ENCODE measurements at regions not wholly inside any gene's neighbourhood (a gene's known extent, or its start where the extent isn't known, plus 50 kb on each side); places are given as distances from the start of the nearest gene placed in this dataset.

DNA sequence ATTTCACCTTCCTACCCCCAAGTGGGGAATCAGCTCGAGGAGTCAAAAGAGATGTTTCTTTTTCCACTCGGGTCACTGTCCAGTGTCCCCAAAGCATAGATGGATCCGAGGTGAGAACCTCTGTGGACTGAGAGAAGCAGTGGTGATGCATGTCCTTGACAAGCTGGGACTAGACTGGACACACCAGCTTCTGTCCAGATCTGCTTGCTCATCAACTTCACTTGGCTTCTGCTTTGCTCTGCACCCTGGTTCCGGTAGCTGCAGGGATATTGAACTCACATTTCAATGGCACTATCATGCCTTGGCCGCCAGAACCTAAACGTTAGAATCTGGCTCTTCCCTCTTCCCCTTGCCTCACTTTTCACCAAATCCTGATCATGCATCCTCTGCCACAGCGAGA is 50.3 kb upstream of the CXCL12 start:
- in situ Hi-C loops (cut with HindIII; ENCODE audit: low pct_ligation_motif_present, low sequenced_read_pairs): no loop called here
- no peak overlapping the region for H3K27ac ChIP-seq

DNA sequence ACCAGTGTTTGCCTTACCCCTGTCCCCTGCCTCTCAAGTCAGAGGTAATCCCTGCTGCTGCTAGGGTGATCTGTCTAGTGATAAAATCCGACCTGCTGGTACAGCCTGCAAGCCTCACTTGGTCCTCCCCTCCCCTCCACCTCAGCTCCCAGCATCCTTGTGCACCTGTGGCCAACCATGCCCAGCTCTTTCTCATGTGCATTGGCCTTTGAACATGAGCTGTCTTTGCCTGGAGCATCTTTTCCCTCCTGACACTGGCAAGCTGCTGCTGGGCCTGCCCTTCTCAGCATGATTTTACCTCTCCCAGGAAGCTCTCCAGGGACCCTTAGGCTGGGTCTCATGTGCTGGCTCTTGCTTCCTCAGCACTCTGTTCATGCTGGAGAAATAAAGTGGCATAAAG is 51.3 kb upstream of the CXCL12 start:
- in situ Hi-C loops (cut with HindIII; ENCODE audit: low pct_ligation_motif_present, low sequenced_read_pairs): no loop called here
- TF ChIP-seq, protein P1, sequence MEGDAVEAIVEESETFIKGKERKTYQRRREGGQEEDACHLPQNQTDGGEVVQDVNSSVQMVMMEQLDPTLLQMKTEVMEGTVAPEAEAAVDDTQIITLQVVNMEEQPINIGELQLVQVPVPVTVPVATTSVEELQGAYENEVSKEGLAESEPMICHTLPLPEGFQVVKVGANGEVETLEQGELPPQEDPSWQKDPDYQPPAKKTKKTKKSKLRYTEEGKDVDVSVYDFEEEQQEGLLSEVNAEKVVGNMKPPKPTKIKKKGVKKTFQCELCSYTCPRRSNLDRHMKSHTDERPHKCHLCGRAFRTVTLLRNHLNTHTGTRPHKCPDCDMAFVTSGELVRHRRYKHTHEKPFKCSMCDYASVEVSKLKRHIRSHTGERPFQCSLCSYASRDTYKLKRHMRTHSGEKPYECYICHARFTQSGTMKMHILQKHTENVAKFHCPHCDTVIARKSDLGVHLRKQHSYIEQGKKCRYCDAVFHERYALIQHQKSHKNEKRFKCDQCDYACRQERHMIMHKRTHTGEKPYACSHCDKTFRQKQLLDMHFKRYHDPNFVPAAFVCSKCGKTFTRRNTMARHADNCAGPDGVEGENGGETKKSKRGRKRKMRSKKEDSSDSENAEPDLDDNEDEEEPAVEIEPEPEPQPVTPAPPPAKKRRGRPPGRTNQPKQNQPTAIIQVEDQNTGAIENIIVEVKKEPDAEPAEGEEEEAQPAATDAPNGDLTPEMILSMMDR (IDR thresholded peaks at IDR 0.05; ENCODE audit: low read depth, low read length, missing control alignments): no peak
- H3K36me3 ChIP-seq (replicated peaks): no peaks in the 10 kb centered on the region
- no peak for DNase-seq
- no peak overlapping the region for H3K27ac ChIP-seq
- no peaks in the 10 kb centered on the region for H3K27me3 ChIP-seq (replicated peaks)
- no peak overlapping the region for H3K4me3 ChIP-seq (ENCODE audit: low read depth, low read length)

More for the DNA sequence above, 50.3 kb upstream of the CXCL12 start:
- H3K36me3 ChIP-seq (replicated peaks): no peaks in the 10 kb centered on the region
- no peaks in the 10 kb centered on the region for H3K27me3 ChIP-seq (replicated peaks)
- TF ChIP-seq, protein P1 (IDR thresholded peaks at IDR 0.05; ENCODE audit: low read depth, low read length, missing control alignments): no peak
- DNase-seq: no peak
- no peak overlapping the region for H3K4me3 ChIP-seq (ENCODE audit: low read depth, low read length)

DNA sequence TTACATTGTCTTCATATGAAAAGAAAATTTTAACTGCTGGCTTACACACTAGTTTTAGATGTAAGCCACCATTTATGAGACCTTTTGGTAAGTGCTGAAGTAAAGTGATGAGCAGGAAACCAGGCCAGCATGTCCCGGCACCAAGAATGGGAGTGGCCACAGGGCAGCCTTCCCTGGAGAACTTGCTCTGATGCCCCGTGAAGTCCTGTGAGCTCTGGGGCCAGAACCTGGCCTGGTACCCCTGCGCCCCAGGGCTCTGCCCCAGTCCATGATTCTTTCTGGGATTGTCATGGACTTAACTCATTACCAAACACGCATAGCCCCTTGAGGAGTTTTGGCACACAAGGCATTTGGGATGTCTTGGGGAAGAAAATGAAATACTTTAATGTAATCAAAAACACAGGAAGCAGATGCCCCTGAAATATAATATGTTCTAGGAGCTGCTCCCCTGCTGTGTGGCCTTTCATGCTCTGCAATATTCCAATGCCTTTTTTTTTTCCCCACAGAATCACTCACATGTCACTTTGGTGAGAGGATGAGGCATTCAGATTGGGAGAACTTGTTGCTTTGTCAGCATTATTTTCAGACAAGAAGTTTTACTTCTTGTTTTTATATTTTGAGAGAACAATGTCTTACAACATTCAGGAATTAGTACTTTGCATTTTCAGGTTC is 53.1 kb upstream of the CXCL12 start:
- H3K36me3 ChIP-seq (replicated peaks): no peaks in the 10 kb centered on the region
- in situ Hi-C loops (cut with HindIII; ENCODE audit: low pct_ligation_motif_present, low sequenced_read_pairs): no loop called here
- TF ChIP-seq, protein P1 (IDR thresholded peaks at IDR 0.05; ENCODE audit: low read depth, low read length, missing control alignments): no peak
- H3K27me3 ChIP-seq (replicated peaks): no peaks in the 10 kb centered on the region
- no peak for DNase-seq
- H3K4me3 ChIP-seq (ENCODE audit: low read depth, low read length): no peak overlapping the region
- H3K27ac ChIP-seq: no peak overlapping the region

DNA sequence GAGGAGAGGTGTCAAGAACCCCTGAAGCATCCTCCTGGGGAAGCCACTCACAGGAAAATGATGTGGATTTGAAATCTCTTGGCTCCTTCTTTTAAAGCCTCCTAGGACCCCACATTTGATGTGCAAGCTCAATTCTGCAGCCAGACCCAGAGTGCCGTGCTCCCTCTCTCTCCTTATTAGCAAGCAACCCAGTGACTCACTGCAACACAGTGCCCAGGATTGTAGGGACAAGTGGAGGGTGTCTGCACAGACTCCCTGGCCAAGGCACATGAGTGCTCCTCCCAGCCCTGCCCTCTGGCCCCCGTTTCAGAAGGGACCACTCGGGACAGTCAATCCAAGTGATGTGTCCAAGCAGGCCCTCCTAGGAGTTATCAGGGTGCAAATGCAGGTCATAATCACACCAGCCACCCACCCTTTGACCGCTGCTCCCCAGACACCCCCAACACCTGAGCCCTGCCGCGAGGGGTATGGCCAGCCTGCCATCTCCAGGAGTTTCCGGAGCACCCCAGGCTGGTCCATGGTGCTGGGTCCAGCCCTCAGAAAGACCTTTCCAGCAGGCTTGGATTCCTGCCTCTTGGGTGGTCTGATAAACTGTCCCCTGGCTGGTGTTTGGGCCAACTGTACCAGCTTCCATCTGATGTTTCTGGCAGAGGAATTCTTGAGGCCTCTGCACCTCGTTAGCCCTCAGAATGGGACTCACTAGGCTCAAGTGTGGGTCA is 54.5 kb upstream of the CXCL12 start:
- H3K4me3 ChIP-seq (ENCODE audit: low read depth, low read length): no peak overlapping the region
- H3K27me3 ChIP-seq (replicated peaks): no peaks in the 10 kb centered on the region
- no peaks in the 10 kb centered on the region for H3K36me3 ChIP-seq (replicated peaks)
- DNase-seq: no peak
- TF ChIP-seq, protein P1 (IDR thresholded peaks at IDR 0.05; ENCODE audit: low read depth, low read length, missing control alignments): no peak
- in situ Hi-C loops (cut with HindIII; ENCODE audit: low pct_ligation_motif_present, low sequenced_read_pairs): no loop called here
- no peak overlapping the region for H3K27ac ChIP-seq

DNA sequence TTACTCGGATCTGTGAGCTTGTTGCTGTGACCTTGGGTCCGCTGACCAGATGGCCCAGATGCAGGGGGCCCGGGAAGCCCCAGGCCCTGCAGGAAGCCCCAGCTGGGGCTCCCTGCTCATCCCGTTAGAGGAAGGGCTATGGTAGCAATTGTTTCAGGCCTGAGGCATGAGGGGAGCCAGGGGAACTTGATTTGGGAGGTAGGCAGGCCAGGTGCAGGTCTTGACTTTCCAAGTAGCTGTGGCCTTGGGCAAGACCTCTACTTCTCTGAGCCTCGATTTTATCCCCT is 55.0 kb upstream of the CXCL12 start:
- Histone ChIP-seq H3K4me3 (ENCODE audit: low read depth, low read length) (no peak overlapping the region), H3K27me3 (replicated peaks) (no peaks in the 10 kb centered on the region), H3K36me3 (replicated peaks) (no peaks in the 10 kb centered on the region), H3K27ac (no peak overlapping the region)
- TF ChIP-seq, protein P1 (IDR thresholded peaks at IDR 0.05; ENCODE audit: low read depth, low read length, missing control alignments): no peak
- in situ Hi-C loops (cut with HindIII; ENCODE audit: low pct_ligation_motif_present, low sequenced_read_pairs): no loop called here
- no peak for DNase-seq
